HT1080 (cell line): ENCODE measurements at regions not wholly inside any gene's neighbourhood (a gene's known extent, or its start where the extent isn't known, plus 50 kb on each side); places are given as distances from the start of the nearest gene placed in this dataset.
"Not testable (repeated sequence)": the region's sequence is repeated elsewhere in the genome, so short reads cannot be mapped to it uniquely, and the experiment has no call there.

ENCODE experiments used
- DNase-seq: peaks from one replicate; pipeline ENCODE4 v3.0.0-alpha.2; 2015; ENCODE audit warnings: low read depth

GRCh38 chr6:142016666-142017065, 116.1 kb upstream of the GJE1 start:
- not testable (repeated sequence) for DNase-seq

- not testable (repeated sequence) for DNase-seq
Observed at GRCh38 chr6:142015463-142015862, 117.3 kb upstream of the GJE1 start.

DNA sequence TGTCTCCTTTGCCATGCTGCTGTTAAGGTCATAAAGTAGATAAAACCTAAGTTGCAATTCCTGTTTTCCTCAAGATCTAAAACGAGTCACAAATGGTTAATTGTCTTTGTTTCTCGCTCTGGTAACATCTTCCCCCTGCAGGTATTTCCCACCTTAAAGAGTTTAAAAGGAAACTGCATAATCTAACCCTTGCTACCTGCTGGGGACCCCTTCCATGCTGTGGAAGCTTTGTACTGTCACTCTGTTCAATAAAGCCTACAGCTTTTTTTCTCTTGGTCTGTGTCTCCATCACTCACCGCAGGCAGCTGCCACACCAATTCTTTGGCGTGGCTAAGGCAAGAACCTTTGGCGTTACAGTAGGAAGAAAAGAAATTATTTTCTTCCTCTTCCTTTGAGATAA, 117.7 kb upstream of the GJE1 start:
- peak; percentile 17 for DNase-seq

- DNase-seq: peak; percentile 96
Observed at GRCh38 chr6:142014515-142014914, 118.2 kb upstream of the GJE1 start.

- DNase-seq: peak; percentile 28
Observed at GRCh38 chr6:142013875-142014495, 118.7 kb upstream of the GJE1 start.

GRCh38 chr6:142013287-142013686, 119.4 kb upstream of the GJE1 start:
- DNase-seq: peak; percentile 95

DNA sequence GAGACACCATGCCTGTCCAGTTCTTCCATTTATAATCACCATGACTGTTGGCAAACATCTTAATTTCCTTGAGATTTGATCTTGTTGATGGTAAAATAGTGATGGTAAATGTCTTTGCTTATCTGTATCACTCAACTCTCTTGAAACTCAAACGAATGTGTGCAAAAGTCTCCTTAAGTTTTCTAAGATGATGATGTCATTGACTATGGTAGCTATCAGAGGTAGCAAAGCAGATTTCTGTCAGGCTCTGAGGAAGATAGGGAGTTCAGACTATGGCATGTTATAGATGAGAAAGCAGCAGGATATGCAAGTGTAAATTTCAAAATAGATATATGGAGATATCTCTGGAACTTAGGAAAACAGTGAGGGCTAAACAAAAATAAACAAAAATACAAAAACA, 121.0 kb upstream of the GJE1 start:
- no peak for DNase-seq

- no peak for DNase-seq
Observed at GRCh38 chr6:142011156-142011555, 121.6 kb upstream of the GJE1 start.

DNA sequence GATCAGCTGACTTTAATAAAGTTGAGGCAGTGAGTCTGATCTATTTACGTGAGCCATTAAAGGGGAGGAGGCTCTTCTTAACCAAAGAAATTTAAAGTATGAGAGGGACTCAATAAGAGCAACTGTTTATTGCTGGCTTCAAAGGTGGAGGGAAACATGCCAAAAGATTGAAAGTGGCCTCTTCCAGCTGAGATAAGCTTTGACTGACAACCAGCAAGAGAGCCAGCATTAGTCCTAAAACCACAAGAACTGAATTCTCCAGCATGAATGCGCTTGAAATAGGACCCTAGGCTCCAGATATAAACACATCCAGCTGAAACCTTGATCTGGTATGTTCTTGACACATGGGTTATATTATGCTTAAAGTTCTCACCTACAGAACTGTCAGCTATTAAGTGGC, 123.1 kb upstream of the GJE1 start:
- DNase-seq: no peak

DNA sequence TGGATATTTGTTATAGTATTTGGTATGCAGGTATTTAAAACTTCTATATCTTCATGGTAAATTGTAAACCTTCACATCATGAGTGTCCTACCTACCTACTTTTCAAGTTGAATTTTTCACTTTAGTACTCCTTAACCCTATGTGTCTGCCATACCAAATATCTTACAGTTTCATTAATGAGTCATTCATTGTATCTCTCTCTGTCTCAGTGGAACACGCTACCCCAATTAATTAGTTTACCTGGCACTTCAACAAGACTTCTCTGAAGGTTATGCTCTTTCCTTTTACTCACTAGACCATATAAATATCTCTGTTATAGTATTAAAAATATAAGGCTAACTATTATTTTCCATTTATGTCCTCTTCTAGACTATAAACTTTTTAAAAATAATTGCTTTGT, 123.9 kb upstream of the GJE1 start:
- DNase-seq: no peak

DNA sequence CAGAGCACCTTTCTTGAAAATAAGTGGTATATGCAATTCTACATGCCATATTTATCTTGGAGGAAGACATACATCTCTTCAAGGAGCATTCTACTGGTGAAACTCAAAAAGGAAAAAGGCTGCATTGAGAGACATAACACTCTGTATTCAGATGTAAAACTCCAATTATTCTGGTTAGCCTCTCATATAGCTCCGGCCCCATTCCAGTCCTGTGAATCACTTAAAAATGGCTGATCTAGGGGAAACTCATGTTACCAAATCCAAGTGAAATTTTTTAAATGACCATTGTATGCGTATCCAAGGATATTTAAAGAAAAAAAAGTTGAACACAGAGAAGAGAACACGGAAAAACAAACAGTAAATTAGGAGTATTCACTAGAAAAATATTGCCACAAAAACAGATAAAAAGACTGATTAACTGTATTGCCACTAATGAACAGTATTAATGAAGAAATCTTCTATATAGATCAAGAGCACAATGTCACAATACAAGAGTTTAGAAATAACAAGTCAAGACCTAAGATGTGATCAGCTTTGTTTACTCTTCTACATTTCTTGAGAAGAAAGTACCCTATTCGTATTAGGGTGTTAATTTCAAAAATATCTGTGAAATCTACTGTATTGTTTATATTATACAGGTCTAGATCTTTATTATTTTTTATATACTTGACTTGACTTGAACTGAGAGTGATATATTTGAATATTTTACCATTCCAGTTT, 124.5 kb upstream of the GJE1 start:
- DNase-seq: peak; percentile 13

DNA sequence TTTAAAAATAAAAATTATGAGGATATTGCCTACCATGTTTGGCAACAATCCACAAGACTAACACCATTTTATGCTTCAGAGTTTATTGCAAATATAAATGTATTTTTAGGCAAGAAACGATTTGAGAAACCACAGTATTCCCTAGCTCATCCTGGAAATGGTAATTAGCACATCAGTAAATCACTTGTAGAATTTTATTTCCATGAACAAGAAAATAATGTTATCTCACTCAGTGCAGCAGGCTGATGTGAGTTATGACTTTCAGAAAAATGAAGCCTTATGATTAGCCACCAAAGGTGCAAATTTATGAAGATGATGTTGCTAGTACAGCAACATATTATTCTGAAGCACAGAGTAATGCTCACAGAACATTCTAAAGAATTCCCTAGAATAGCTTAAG, 127.7 kb upstream of the GJE1 start:
- DNase-seq: no peak

GRCh38 chr6:142002825-142003405, 129.8 kb upstream of the GJE1 start:
- no peak for DNase-seq

- no peak for DNase-seq
Observed at GRCh38 chr6:141996823-141997222, 135.9 kb upstream of the GJE1 start.

DNA sequence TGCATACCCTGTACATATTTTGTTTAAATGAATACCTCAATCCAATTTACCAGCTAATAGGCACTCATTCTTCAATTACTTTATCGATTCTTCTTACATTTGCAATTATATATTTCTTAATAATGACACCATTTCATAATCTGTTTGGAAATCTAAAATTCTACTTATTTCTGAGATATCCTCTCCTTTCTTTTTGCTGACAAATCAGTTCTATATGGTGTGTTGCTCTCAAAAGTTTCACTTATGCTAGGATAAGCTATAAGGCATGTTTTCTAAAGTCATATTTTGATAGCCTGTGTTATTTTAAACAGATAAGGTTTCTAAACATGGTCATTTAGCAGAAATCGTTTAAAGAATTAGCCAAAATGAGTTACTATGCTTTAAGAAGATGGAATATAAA, 140.6 kb upstream of the GJE1 start:
- DNase-seq: no peak

GRCh38 chr6:141990840-141991239, 141.9 kb upstream of the GJE1 start:
- DNase-seq: no peak

DNA sequence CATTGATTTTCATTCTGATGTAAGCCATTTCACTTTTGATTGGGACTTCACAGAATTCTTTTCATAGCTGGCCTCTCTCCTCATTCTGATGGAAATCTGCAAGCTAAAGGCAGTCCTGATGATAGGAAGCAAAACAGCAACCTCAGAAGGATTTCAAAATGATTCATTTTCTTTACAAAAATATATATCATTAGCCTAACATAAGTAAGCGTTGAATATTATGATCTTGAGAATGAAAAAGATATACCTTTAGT, 143.1 kb upstream of the GJE1 start:
- no peak for DNase-seq

GRCh38 chr6:141988954-141989705, 143.6 kb upstream of the GJE1 start:
- peak; percentile 74 for DNase-seq

DNA sequence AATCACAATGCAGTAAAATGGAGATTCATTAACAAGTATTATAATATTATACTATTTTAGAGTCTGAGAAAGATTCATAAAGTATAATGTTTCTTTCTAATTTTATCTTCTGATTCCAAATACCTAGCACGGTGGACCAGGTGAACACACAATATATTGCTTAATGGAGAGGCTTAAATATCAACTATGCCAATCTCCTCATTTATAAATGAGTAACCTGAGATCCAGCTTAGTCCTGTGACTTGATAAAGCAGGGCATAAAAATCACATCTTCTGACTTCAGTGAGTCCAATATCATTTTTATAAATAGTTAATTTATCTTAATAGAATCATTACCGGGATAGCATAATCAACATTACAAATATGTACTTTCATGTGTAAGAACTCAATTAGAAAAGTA, 144.4 kb upstream of the GJE1 start:
- DNase-seq: no peak

DNA sequence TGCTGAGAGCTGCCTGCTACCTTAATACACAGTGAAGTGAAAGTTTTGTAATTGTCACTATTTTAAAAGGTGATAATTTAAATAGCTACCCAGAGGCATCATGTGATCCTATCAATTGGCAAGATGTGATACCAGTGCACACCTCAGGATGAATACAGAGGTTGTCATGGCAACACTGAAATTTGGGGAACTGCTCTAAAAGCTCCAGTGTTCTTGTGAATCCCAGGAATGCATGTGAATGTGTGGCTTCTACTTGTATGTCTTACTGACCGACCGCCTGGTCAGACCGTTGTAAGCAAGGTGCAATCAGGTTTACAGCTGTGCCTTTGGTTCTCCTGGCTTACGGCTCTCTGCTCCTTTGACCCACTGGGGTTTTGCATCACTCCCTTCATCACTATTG, 146.3 kb upstream of the GJE1 start:
- no peak for DNase-seq

GRCh38 chr6:141981190-141981589, 151.5 kb upstream of the GJE1 start:
- DNase-seq: no peak

- DNase-seq: no peak
Observed at GRCh38 chr6:141977782-141978181, 154.9 kb upstream of the GJE1 start.

DNA sequence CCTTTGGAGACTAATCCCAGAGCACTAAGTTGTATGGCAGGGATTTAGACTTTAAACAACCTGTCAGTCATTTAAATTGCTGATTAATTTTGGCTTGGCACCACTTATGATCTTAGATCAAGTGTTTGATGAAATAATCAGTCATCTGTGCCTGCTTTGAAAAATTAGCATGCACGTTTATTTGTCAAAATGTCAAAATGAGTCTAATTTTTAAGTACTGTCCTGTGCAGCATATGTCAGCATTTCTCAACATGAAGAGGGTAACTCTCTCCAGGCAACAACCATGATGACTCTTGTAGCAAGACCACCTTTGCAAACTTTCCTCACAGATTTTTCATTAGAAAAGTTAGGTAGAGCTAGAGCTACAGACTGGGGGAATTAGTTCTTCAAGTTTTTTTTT, 155.7 kb upstream of the GJE1 start:
- no peak for DNase-seq
